D721Med (cell line): ENCODE measurements at regions not wholly inside any gene's neighbourhood (a gene's known extent, or its start where the extent isn't known, plus 50 kb on each side); places are given as distances from the start of the nearest gene placed in this dataset.

ENCODE experiments used
- DNase-seq: peaks from one replicate; pipeline ENCODE4 v3.0.0; 2011; ENCODE audit warnings: low spot score; ENCODE audit not compliant: insufficient read length
- FAIRE-seq: peaks from 2 replicates; lab custom pipeline; 2011; peaks lifted over from hg19 to GRCh38; lab: Jason Lieb, UNC
- TF ChIP-seq, protein P1 (sequence below): IDR thresholded peaks from 2 replicates; pipeline ENCODE4 v1.5.1; 2012; ENCODE audit warnings: mild to moderate bottlenecking, control low read depth; ENCODE audit not compliant: insufficient read depth; ENCODE audit errors: missing control alignments

DNA sequence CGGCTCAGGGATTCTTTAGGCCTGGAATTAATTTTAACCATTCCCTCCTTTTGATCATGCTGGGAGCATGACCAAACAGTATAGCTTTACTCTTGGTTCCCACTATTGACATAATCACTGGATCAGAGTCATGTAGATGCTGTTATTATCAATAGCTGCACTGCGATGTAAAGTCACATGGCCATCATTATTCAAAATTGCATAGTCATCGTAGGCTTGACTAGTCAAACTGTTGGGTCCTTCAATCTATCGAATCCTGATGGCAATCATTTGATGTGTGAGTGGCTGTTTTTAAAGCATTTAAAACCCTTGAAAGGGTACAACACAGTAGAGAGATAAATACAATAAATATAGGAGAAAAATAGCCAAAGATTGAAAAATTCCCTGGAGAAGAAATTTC is 1194.1 kb downstream of the EFNA5 start:
- DNase-seq (no peak), FAIRE-seq (no peak)
- TF ChIP-seq, protein P1, sequence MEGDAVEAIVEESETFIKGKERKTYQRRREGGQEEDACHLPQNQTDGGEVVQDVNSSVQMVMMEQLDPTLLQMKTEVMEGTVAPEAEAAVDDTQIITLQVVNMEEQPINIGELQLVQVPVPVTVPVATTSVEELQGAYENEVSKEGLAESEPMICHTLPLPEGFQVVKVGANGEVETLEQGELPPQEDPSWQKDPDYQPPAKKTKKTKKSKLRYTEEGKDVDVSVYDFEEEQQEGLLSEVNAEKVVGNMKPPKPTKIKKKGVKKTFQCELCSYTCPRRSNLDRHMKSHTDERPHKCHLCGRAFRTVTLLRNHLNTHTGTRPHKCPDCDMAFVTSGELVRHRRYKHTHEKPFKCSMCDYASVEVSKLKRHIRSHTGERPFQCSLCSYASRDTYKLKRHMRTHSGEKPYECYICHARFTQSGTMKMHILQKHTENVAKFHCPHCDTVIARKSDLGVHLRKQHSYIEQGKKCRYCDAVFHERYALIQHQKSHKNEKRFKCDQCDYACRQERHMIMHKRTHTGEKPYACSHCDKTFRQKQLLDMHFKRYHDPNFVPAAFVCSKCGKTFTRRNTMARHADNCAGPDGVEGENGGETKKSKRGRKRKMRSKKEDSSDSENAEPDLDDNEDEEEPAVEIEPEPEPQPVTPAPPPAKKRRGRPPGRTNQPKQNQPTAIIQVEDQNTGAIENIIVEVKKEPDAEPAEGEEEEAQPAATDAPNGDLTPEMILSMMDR, result no peak

DNA sequence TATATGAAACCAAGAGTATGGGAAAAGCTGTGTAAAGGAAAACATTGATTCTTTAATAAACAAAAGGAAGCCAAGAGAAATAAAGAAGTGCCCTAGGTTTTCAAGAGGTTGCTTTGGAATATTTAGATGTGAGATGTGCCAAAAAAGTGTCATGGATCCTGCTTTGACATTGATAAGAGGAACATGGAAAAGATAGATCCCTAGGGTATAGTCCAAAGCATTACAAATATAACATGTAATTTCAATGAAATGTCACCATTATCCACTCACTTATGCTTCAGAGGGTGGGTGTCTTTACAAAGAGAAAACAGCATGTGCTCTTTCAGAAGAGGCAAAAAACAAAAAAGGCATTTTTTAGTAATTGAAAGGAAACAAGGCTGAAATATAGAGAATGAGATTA is 1196.7 kb downstream of the EFNA5 start:
- FAIRE-seq (no peak), DNase-seq (no peak)
- TF ChIP-seq, protein P1, result no peak

DNA sequence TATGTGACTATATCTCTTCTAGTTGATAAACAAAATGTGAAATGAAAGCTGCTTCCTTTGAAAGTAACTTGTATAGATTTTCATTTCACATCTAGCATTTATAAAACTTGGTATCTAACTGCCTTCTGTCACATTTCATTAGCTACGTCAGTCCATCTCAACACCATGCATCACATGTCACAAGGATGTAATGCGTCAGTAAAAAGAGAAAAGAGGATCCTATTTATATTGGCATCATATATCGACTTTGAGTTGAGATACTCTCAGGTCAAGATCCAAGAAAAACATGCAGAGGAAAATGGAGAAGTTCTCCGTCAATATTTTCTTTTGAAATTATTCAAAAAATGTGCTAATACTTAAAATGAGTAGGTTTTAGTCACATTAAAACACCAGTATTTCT is 1211.2 kb downstream of the EFNA5 start:
- FAIRE-seq, result no peak
- DNase-seq, result no peak
- TF ChIP-seq, protein P1, result no peak

DNA sequence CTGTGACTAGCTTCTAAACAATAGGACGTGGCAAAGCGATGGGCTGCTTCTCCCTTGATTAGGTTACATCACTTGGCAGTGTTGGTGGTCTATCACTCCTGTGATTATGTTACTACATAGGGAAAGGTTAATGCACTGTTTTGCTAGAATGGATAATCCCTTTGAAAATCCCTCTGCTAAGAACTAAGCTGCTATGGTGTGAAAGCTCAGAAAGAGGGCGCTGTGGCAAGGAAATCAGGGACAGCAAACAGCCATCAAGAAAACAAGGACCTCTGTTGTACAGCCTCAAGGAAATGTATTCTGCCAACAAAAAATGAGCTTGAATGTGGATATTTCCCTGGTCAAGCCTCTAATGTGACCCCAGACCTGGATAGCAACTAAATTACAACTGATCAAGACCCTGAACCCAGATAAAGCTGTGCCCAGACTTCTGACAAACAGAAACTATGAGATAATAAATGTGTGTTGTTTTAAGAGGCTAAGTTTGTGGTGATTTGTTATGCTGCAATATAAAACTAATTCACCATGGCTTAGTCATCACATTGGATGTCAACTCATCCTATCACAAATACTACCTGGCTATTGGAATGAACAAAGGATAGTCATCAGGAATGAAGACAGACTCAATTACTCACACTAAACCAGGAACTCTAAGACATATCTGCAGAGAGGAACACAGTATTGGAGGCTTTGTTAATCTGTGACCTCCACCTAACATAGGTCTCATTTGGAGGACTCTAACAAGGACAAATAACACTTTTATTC is 1215.9 kb downstream of the EFNA5 start:
- FAIRE-seq, result peak; percentile 95
- TF ChIP-seq, protein P1, result peak; percentile 79
- no peak for DNase-seq

DNA sequence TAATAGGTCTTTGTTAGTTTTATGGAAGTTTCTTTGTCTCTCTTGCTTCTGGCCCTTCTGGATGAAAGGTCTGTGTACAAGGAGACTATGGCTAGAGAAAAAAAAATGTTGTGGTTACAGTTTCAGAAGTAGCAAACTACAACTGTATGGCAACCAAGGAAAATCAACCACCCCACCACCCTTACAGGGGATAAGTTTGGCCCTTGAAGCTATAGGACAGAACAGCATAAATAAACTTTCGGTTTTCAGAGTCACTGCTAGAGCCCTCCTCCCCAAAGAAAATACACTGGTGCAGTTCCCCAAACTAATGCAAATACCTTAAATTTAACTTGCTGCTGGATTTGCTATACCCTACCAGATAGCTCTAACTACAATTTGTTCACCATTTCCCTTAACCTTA is 1216.7 kb downstream of the EFNA5 start:
- DNase-seq (no peak), FAIRE-seq (no peak)
- TF ChIP-seq, protein P1, result no peak

DNA sequence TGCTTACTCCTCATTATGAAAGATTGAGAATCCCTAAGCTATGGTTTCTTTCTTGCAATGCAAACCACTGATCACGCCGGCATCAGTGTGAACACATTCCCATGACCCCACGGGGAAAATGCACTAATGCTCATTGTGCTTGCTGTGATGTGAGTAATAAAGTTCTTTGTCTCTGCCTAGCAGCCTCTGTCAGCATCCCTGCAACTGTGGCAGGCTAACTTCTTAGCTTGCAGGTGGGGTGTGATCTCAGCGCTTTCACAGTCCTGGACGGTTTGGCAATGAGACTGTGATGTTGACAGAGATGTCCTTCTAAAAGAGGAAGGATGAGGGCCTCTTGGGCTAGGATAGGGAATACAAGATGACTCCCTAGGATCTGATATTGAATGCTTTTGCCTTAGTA is 1218.7 kb downstream of the EFNA5 start:
- TF ChIP-seq, protein P1, result no peak
- no peak for DNase-seq
- no peak for FAIRE-seq

DNA sequence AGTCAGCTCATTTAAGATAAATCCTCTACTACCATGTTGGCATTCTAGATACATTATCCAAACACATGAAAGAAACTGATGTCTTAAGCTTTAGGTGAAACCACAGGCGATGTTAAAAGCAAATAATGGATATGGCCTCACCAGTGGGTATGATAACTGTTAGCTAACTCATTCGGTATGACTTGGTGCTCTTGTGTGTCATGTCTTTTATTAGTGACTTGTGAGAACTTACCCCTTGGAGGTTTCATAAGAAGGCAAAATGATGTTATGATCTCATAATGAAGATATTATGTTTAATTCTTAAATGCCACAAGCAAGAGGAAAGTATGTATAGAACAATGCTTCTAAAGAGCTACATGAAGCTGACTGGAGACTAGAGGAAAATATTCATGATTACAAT is 1227.0 kb downstream of the EFNA5 start:
- DNase-seq (no peak), FAIRE-seq (no peak)
- TF ChIP-seq, protein P1, result no peak
